ENCODE measurements at regions not wholly inside any gene's neighbourhood (a gene's known extent, or its start where the extent isn't known, plus 50 kb on each side); places are given as distances from the start of the nearest gene placed in this dataset.

GRCh38 chrX:85504381-85504780 lies 124.9 kb upstream of the POF1B start:
- TF ChIP-seq CTCF (IDR thresholded peaks at IDR 0.05; ENCODE audit: low read depth, low read length, missing control alignments): no peak
- H3K4me3 ChIP-seq (replicated peaks; ENCODE audit: low read depth, low read length): no peak overlapping the region
- DNase-seq (ENCODE audit: extremely low read depth, low read depth): no peak

- no peak overlapping the region for H3K4me3 ChIP-seq (replicated peaks; ENCODE audit: low read depth, low read length)
- no peak for TF ChIP-seq CTCF (IDR thresholded peaks at IDR 0.05; ENCODE audit: low read depth, low read length, missing control alignments)
- DNase-seq (ENCODE audit: extremely low read depth, low read depth): no peak
Observed at GRCh38 chrX:85503258-85504158, 124.0 kb upstream of the POF1B start.

GRCh38 chrX:85501349-85501748 lies 121.9 kb upstream of the POF1B start:
- H3K4me3 ChIP-seq (replicated peaks; ENCODE audit: low read depth, low read length): no peak overlapping the region
- no peak for TF ChIP-seq CTCF (IDR thresholded peaks at IDR 0.05; ENCODE audit: low read depth, low read length, missing control alignments)
- no peak for DNase-seq (ENCODE audit: extremely low read depth, low read depth)

- DNase-seq (ENCODE audit: extremely low read depth, low read depth): no peak
- H3K4me3 ChIP-seq (replicated peaks; ENCODE audit: low read depth, low read length): no peak overlapping the region
- no peak for TF ChIP-seq CTCF (IDR thresholded peaks at IDR 0.05; ENCODE audit: low read depth, low read length, missing control alignments)
Observed at GRCh38 chrX:85499400-85499799, 119.9 kb upstream of the POF1B start.

- TF ChIP-seq CTCF (IDR thresholded peaks at IDR 0.05; ENCODE audit: low read depth, low read length, missing control alignments): no peak
- no peak overlapping the region for H3K4me3 ChIP-seq (replicated peaks; ENCODE audit: low read depth, low read length)
- no peak for DNase-seq (ENCODE audit: extremely low read depth, low read depth)
Observed at GRCh38 chrX:85493821-85494220, 114.4 kb upstream of the POF1B start.

- no peak overlapping the region for H3K4me3 ChIP-seq (replicated peaks; ENCODE audit: low read depth, low read length)
- no peak for DNase-seq (ENCODE audit: extremely low read depth, low read depth)
- no peak for TF ChIP-seq CTCF (IDR thresholded peaks at IDR 0.05; ENCODE audit: low read depth, low read length, missing control alignments)
Observed at GRCh38 chrX:85454295-85454694, 74.8 kb upstream of the POF1B start.
